Left ventricle myocardium inferior (tissue), 1 donor: ENCODE measurements at regions not wholly inside any gene's neighbourhood (a gene's known extent, or its start where the extent isn't known, plus 50 kb on each side); places are given as distances from the start of the nearest gene placed in this dataset.

Experiments
- DNase-seq: peaks from one replicate; pipeline ENCODE4 v3.0.0-alpha.2; 2020
- H3K27ac ChIP-seq: fragments of 200-600 bp; replicated peaks from 2 replicates; pipeline ENCODE4 v1.8.0; 2021
- H3K27me3 ChIP-seq: fragments of 200-600 bp; 2 replicates; pipeline ENCODE4 v1.8.0; 2021; ENCODE audit warnings: low read depth
- H3K36me3 ChIP-seq: fragments of 200-600 bp; 2 replicates; pipeline ENCODE4 v1.8.0; 2021
- H3K4me1 ChIP-seq: fragments of 200-600 bp; 2 replicates; pipeline ENCODE4 v1.8.0; 2021
- H3K4me3 ChIP-seq: fragments of 200-600 bp; 2 replicates; pipeline ENCODE4 v1.8.0; 2021; ENCODE audit warnings: mild to moderate bottlenecking, moderate library complexity
- H3K9me3 ChIP-seq: fragments of 200-600 bp; replicated peaks from 2 replicates; pipeline ENCODE4 v1.8.0; 2021
- CTCF ChIP-seq: fragments of 200-600 bp; IDR thresholded peaks from 2 replicates; pipeline ENCODE4 v1.8.0; 2021; ENCODE audit warnings: antibody characterized with exemption, mild to moderate bottlenecking, borderline replicate concordance
- intact Hi-C: fragments of 100-400 bp; cut with micrococcal nuclease; formaldehyde crosslinking; loops from one replicate; pipeline ENCODE4 v1.11.0; 2022
- donor health status: DM: no; HTN: yes; CAD: no; lungs with severe emphysema.

GRCh38 chr9:71590362-71590761 lies 178.0 kb downstream of the CEMIP2 start:
- no peak overlapping the region for H3K4me3 ChIP-seq
- no peaks in the 10 kb centered on the region for H3K36me3 ChIP-seq
- no peak overlapping the region for H3K27ac ChIP-seq
- H3K9me3 ChIP-seq, result no peaks in the 10 kb centered on the region
- H3K27me3 ChIP-seq, result peaks cover 20% of the 10 kb centered on the region
- no peak for DNase-seq
- intact Hi-C loops, result no loop called here
- no peaks in the 10 kb centered on the region for H3K4me1 ChIP-seq
- no peak for TF ChIP-seq CTCF

- no peak for DNase-seq
- intact Hi-C loops, result no loop called here
- H3K4me1 ChIP-seq, result no peaks in the 10 kb centered on the region
Observed at GRCh38 chr9:71589612-71590011, 178.7 kb downstream of the CEMIP2 start.

GRCh38 chr9:71587576-71588362 lies 180.5 kb downstream of the CEMIP2 start:
- H3K4me1 ChIP-seq, result no peaks in the 10 kb centered on the region
- intact Hi-C loops, result no loop called here
- H3K36me3 ChIP-seq, result no peaks in the 10 kb centered on the region
- no peak for TF ChIP-seq CTCF
- DNase-seq, result no peak
- H3K4me3 ChIP-seq, result no peak overlapping the region
- no peaks in the 10 kb centered on the region for H3K9me3 ChIP-seq
- H3K27me3 ChIP-seq, result peaks cover 4% of the 10 kb centered on the region
- no peak overlapping the region for H3K27ac ChIP-seq

More at GRCh38 chr9:71589612-71590011, 178.7 kb downstream of the CEMIP2 start:
- Histone ChIP-seq H3K36me3 (no peaks in the 10 kb centered on the region), H3K9me3 (no peaks in the 10 kb centered on the region), H3K27ac (no peak overlapping the region), H3K27me3 (peaks cover 19% of the 10 kb centered on the region), H3K4me3 (no peak overlapping the region)
- no peak for TF ChIP-seq CTCF

GRCh38 chr9:71583792-71584191 lies 184.5 kb downstream of the CEMIP2 start:
- DNase-seq, result no peak
- Histone ChIP-seq H3K27ac (no peak overlapping the region), H3K27me3 (no peaks in the 10 kb centered on the region), H3K4me1 (no peaks in the 10 kb centered on the region), H3K9me3 (no peaks in the 10 kb centered on the region), H3K36me3 (no peaks in the 10 kb centered on the region), H3K4me3 (no peak overlapping the region)
- TF ChIP-seq CTCF, result no peak
- intact Hi-C loops, result no loop called here

GRCh38 chr9:71582347-71582746 lies 186.0 kb downstream of the CEMIP2 start:
- Histone ChIP-seq H3K9me3 (no peaks in the 10 kb centered on the region), H3K4me1 (no peaks in the 10 kb centered on the region)
- no peak for DNase-seq

More at GRCh38 chr9:71582347-71582746, 186.0 kb downstream of the CEMIP2 start:
- no peak for TF ChIP-seq CTCF
- H3K36me3 ChIP-seq, result no peaks in the 10 kb centered on the region
- H3K4me3 ChIP-seq, result no peak overlapping the region
- no peaks in the 10 kb centered on the region for H3K27me3 ChIP-seq
- intact Hi-C loops, result no loop called here
- H3K27ac ChIP-seq, result no peak overlapping the region
